GM12864 (cell line): ENCODE measurements at regions not wholly inside any gene's neighbourhood (a gene's known extent, or its start where the extent isn't known, plus 50 kb on each side); places are given as distances from the start of the nearest gene placed in this dataset.

Experiments used
- DNase-seq: peaks from one replicate; pipeline ENCODE4 v3.0.0-alpha.2; 2011; ENCODE audit warnings: low read depth
- H3K4me3 ChIP-seq: 2 replicates; pipeline ENCODE4 v1.5.1; 2011; ENCODE audit warnings: mild to moderate bottlenecking, low read depth, low read length, control low read depth
- TF ChIP-seq, protein P1 (sequence below): IDR thresholded peaks from 2 replicates; pipeline ENCODE4 v1.5.1; 2011; ENCODE audit warnings: low read depth, mild to moderate bottlenecking, moderate library complexity, low read length, control low read depth, inconsistent platforms; ENCODE audit errors: missing control alignments

DNA sequence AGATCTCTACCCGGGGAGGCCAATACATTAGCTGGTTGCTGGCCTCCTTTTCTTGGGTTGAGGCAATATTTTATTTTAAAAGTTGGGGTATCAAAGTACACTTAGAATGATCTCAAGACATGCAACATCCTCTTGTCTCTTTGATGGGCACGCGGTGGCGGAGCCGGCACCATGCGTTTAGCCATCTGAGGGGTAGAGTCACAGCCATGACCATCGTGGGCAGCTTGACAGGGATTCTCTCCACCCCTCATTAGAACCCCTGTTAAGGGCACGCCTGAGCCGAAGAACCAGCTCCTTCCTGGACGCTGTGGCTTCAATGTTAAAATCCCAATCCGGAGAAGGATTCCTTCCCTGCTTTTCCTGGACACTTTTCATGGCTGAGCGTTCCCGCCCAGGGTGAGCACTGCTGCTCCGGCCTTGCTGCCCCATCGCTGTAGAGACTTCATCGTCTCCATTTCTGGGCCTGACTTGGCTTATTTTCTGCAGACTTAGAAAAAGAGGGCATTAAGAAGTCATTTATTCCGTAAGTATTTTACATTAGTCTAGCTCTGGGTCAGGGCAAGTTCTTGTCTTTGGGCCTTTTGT lies 142.7 kb upstream of the CDH4 start:
- DNase-seq, result no peak
- no peak overlapping the region for H3K4me3 ChIP-seq
- TF ChIP-seq, protein P1, sequence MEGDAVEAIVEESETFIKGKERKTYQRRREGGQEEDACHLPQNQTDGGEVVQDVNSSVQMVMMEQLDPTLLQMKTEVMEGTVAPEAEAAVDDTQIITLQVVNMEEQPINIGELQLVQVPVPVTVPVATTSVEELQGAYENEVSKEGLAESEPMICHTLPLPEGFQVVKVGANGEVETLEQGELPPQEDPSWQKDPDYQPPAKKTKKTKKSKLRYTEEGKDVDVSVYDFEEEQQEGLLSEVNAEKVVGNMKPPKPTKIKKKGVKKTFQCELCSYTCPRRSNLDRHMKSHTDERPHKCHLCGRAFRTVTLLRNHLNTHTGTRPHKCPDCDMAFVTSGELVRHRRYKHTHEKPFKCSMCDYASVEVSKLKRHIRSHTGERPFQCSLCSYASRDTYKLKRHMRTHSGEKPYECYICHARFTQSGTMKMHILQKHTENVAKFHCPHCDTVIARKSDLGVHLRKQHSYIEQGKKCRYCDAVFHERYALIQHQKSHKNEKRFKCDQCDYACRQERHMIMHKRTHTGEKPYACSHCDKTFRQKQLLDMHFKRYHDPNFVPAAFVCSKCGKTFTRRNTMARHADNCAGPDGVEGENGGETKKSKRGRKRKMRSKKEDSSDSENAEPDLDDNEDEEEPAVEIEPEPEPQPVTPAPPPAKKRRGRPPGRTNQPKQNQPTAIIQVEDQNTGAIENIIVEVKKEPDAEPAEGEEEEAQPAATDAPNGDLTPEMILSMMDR, result no peak

DNA sequence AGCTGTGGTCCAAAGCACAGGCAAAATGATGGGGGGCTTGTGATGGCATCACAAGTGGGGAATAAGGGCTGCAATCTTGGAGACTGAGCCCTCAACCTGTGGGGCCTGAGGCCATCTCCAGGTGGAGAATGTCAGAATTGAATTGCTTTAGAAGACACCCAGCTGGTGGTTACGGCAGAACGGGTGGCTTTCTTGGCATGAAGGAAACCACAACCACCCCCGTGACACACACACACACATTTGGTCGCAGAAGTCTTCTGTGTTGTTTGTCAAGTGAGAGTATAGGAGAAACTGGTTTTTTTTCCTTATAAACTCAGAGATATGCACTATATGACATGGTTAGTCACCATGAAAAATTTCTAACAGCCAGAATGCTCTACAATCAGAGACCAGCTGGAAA lies 139.5 kb upstream of the CDH4 start:
- TF ChIP-seq, protein P1, result no peak
- no peak for DNase-seq
- no peak overlapping the region for H3K4me3 ChIP-seq

DNA sequence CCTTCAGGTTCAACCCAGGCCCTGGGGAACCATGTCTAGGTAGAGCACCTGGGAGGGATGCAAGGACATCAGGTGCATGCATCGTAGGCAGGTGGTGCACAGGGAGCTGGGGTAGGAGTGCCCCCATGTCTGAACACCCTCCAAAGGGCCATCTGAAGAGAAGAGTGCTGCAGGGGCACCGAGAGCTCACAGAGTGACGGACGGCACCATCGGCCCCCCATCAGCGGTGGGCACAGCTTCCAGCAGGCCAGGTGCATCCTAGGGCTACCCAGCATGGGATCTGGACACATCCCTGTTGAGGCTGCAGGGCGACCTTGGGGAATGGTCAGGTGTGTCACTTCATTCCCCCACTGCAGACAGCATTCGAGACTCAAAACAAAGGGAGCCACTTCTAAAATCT lies 138.3 kb upstream of the CDH4 start:
- no peak for DNase-seq
- no peak overlapping the region for H3K4me3 ChIP-seq
- TF ChIP-seq, protein P1, result no peak

DNA sequence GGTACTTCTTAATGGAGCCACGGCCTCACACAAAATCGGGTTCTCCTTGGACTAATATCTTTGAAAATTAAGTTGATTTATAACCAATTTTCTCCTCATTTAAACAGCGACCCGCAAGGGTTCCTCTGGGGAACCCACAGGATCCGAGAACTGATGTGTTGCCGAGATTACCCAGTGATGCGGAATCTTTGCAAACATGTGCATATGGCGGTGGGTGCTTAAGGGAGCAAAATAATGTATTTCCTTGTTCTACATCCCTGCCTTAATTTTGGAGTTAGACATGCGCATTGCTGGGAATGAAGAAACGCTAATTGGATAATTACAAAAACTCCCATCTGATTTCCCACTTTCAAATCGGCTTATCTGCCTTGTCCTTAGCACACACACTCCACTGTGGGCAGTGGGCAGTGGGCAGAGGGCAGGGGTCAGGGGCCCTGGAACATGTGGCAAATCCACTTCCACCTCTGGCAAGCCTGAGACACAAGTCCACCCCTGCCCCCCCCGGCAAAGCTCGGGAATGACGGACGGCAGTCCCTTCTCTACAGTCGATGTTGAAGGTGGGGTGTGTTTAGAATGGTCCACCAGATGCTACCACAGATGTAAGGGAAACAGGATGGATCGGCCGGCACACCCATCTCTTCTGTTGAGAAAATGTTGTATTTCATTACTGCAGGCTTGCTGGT lies 137.4 kb upstream of the CDH4 start:
- no peak for DNase-seq
- TF ChIP-seq, protein P1, result no peak
- no peak overlapping the region for H3K4me3 ChIP-seq

DNA sequence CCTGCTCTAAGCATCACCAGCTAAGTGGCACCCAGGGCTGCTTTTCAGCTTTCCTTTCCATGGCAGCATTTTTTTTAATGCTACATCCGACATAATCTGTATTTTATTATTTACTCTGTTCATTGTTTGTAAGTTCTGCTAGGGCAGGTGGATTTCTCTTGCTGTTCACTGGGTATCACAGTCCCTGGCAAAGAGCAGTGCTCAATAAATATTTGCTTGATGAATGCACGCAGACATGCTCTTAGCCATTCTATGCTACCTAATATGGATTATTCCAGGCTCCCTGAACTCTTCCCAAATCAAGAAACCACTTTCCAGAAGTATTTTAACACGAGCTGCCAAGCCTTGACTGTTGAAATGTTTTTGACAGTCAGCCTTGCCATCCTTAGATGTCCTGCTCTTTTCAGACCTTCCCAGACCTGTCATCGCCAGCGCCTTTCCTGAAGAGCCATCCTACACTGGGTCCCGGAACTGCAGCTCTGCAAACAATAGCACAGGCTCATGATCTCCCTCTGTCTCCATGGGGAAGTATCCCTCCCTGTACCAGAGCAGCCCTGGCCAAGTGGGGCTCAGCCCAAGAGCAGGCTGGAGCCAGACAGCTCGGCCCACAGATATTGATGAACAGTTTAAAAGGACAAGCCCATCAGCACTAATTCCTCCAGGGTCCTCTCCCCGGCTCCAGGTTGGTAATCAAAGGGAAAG lies 136.5 kb upstream of the CDH4 start:
- no peak overlapping the region for H3K4me3 ChIP-seq
- TF ChIP-seq, protein P1, result no peak
- no peak for DNase-seq

DNA sequence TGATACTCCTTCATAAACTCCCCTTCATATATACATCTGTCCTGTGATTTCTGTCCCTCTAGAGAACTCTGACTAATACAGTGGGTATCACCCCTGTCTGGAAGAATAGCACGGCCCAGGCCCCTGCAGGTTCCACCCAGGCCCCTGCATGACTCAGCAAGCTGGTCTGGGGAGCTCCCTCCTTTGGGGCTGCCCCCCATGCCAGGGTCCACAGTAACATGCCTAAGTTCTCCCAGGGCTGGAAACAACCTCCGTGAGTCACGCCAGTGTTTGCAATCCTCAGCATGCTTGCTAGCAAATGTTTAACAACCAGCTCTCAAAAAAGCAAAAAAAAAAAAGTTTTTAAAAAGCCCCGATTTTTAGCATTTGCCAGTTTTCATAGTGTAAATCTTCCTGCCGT lies 134.3 kb upstream of the CDH4 start:
- TF ChIP-seq, protein P1, result no peak
- DNase-seq, result no peak
- H3K4me3 ChIP-seq, result no peak overlapping the region
